Ectodermal cell (in vitro differentiated cells): ENCODE measurements at regions not wholly inside any gene's neighbourhood (a gene's known extent, or its start where the extent isn't known, plus 50 kb on each side); places are given as distances from the start of the nearest gene placed in this dataset.

ENCODE experiments used
- H3K27ac ChIP-seq: 2 replicates; pipeline ENCODE4 v1.7.0; 2013; ENCODE audit warnings: mild to moderate bottlenecking, low read depth, low read length; ENCODE audit not compliant: insufficient read depth, poor library complexity, severe bottlenecking
- H3K27me3 ChIP-seq: 2 replicates; pipeline ENCODE4 v1.7.0; 2013; ENCODE audit warnings: mild to moderate bottlenecking, low read length; ENCODE audit not compliant: insufficient read depth, control insufficient read depth, poor library complexity, severe bottlenecking
- H3K36me3 ChIP-seq: one replicate; pipeline ENCODE4 v1.7.0; 2013; ENCODE audit warnings: low read length; ENCODE audit not compliant: control insufficient read depth, insufficient read depth
- H3K4me1 ChIP-seq: one replicate; pipeline ENCODE4 v1.7.0; 2013; ENCODE audit warnings: low read length; ENCODE audit not compliant: control insufficient read depth, insufficient read depth
- H3K4me3 ChIP-seq: 2 replicates; pipeline ENCODE4 v1.7.0; 2013; ENCODE audit warnings: low read depth, low read length, control low read depth; ENCODE audit not compliant: insufficient read depth
- H3K9me3 ChIP-seq: 2 replicates; pipeline ENCODE4 v1.7.0; 2013; ENCODE audit warnings: mild to moderate bottlenecking, low read length, moderate library complexity; ENCODE audit not compliant: control insufficient read depth
- WGBS, 2 experiments: methylation state at CpG; one replicate each; pipeline ENCODE4 v1.1.7; 2013; ENCODE audit warnings: missing lambda C conversion rate in 2 of 2; 5-methylcytosine and 5-hydroxymethylcytosine counted together

DNA sequence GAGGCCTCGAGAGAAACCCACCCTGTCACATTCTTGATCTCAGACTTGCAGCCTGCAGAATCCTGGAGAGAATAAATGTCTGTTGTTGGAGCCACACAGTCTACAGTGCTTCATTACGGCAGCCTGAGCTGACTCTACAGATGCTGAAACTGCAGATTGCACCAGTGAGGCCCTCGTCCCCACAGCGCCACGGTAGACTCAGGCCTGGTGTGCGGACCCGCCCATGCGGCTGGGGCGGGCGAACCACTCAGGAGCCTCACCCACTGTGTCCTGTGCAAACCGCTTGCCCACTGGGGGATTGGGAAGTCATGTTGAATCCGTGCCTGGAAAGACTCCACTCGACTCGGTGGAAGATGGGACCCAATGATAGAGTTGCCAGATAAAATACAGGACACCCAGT is 125.2 kb upstream of the COPS8 start:
- Histone ChIP-seq H3K36me3 (no peaks in the 10 kb centered on the region), H3K4me1 (no peaks in the 10 kb centered on the region), H3K27me3 (no peaks in the 10 kb centered on the region), H3K9me3 (no peaks in the 10 kb centered on the region), H3K4me3 (no peak overlapping the region), H3K27ac (no peak overlapping the region)
- 95 to 96% methylated on average over 14 of the region's 14 CpGs for WGBS, 2 experiments

DNA sequence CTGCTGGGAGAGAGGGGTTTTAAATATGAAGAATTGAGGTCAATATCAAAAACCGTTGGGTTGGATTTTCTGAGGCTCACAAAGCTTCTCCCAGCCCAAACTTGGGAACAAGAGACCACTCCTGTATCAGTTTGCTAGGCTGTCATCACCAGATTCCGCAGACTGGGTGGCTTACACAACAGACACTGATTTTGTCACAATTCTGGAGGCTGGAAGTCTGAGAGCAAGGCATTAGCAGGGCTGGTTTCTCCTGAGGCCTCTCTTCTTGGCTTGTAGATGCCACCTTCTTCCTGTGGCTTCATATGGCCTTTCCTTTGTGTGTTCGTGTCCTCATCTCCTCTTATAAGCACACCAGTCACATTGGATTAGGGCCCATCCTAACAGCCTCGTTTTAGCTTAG is 122.9 kb upstream of the COPS8 start:
- 95 to 96% methylated on average over 4 of the region's 4 CpGs for WGBS, 2 experiments
- H3K27ac ChIP-seq, result no peak overlapping the region

DNA sequence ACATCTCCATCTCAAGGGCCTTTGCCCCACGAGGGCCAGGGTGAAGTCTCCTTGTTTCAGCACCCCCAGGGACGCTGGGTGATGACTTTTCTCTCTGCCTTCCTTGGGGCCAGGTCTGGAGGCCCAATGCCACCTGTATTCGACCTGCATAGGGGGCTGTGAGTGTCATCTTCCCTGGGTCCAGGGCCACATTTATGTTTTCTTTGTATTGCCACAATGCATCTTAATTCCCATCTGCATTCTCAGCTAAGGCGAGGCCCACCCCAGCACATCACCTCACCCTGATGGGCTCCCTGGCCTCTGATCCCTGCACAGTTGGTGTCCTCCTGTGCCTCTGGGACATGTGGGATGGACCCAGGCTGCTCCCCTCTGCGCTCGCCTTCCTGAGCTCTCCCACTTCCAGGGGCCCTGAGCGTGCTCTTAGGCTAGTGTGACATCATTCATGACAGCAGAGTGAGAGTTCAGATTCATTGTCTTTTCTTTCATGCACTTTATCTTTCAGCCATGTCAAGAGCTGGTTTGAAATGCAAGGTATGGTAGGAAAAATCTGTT is 122.0 kb upstream of the COPS8 start:
- H3K36me3 ChIP-seq, result no peaks in the 10 kb centered on the region
- H3K27ac ChIP-seq, result no peak overlapping the region
- H3K4me1 ChIP-seq, result no peaks in the 10 kb centered on the region
- H3K27me3 ChIP-seq, result no peaks in the 10 kb centered on the region
- H3K9me3 ChIP-seq, result no peaks in the 10 kb centered on the region
- H3K4me3 ChIP-seq, result no peak overlapping the region
- 89 to 94% methylated on average over 7 of the region's 7 CpGs for WGBS, 2 experiments

More for the DNA sequence above, 122.9 kb upstream of the COPS8 start:
- no peaks in the 10 kb centered on the region for H3K4me1 ChIP-seq
- no peak overlapping the region for H3K4me3 ChIP-seq
- no peaks in the 10 kb centered on the region for H3K36me3 ChIP-seq
- no peaks in the 10 kb centered on the region for H3K27me3 ChIP-seq
- H3K9me3 ChIP-seq, result no peaks in the 10 kb centered on the region

DNA sequence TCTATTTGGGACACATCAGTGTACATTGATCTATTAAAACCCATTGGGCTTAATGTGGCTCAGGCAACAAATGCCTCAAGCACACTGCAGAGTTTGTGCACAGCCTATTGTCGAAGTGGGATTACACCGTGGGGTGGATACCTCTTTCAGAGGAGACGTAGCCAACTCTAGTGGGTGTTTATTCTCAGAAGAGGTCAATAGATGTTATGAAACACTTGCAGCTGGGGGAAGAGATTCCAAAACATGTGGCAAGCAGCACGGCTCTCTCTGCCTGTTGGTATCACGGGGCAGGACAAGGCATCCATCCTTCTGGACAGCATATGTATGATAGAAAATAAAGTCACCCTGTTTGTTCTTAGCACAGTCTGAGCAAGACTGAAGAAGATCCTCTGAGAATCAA is 121.4 kb upstream of the COPS8 start:
- no peaks in the 10 kb centered on the region for H3K27me3 ChIP-seq
- no peaks in the 10 kb centered on the region for H3K36me3 ChIP-seq
- WGBS, 2 experiments, result 92 to 95% methylated on average over 5 of the region's 5 CpGs
- H3K4me3 ChIP-seq, result no peak overlapping the region
- no peak overlapping the region for H3K27ac ChIP-seq
- no peaks in the 10 kb centered on the region for H3K4me1 ChIP-seq
- H3K9me3 ChIP-seq, result no peaks in the 10 kb centered on the region

DNA sequence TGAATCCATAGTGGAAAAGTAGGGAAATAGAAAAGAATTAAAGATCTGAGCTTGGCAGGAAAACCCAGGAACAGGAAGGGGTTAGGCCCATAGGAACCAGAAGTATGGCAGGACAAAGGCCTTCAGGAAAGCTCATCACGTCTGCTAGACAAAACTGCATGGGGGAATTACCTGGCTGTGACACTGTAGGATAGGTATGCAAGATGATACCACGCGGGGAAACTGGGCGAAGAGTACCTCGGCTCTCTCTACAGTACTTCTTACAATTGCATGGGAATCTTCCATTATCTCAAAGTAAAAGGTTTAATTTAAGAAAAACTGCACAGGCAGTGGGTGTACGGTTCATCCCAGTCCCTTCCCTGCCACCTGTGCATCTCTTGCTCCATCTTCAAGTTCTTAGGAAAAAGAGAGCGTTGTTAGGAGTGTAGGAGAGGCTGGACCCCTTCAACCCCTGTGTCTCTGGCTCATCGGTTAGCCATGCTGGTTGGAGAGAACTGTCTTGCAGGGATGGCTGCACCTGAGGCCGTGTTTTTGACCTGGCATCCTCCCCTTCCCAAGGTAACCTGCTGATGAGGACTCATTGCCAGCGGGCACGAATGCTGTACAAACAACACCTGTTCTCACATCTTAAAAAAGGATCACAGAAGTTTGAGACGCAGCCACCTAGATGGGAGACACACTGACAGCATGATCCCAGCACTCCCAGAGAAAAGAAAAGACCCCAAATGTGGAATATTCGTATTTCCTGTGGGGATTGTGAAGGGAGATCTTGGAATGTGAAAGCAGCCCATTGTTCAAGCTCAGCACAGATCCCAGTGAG is 120.5 kb upstream of the COPS8 start:
- Histone ChIP-seq H3K36me3 (no peaks in the 10 kb centered on the region), H3K27ac (no peak overlapping the region), H3K27me3 (no peaks in the 10 kb centered on the region), H3K4me3 (no peak overlapping the region), H3K9me3 (no peaks in the 10 kb centered on the region), H3K4me1 (no peaks in the 10 kb centered on the region)
- 70 to 72% methylated on average over 13 of the region's 13 CpGs for WGBS, 2 experiments

DNA sequence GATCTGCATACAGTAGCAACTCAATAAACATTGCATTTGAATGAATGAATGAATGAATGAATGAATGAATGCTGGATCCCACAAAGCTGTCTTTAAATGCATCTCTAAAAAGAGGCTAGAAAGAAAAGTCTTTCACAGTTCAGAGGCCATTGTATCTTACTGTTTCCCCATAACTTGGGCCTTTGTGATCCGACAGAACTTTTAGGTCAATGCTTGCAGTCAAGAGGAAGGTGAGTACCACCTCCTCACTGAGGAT is 119.9 kb upstream of the COPS8 start:
- no peaks in the 10 kb centered on the region for H3K27me3 ChIP-seq
- no peaks in the 10 kb centered on the region for H3K36me3 ChIP-seq
- no peak overlapping the region for H3K4me3 ChIP-seq
- 63 to 86% methylated on average over 1 of the region's 1 CpG for WGBS, 2 experiments
- no peaks in the 10 kb centered on the region for H3K9me3 ChIP-seq
- no peak overlapping the region for H3K27ac ChIP-seq
- no peaks in the 10 kb centered on the region for H3K4me1 ChIP-seq

DNA sequence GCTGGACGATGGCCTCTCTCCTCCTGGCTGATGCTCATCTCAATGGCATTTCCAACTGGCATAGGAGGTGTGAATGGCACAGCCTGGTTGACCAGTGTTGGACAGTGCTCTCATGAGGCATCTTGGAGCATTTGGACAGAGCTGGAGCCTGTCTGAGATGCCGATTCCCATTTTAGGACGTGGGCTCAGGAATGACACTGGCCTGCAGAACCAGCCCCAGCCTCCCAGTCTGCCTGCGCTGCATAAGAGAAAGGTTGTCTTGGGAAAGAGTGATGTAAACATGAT is 118.2 kb upstream of the COPS8 start:
- Histone ChIP-seq H3K27ac (no peak overlapping the region), H3K36me3 (no peaks in the 10 kb centered on the region), H3K27me3 (no peaks in the 10 kb centered on the region), H3K9me3 (no peaks in the 10 kb centered on the region), H3K4me3 (no peak overlapping the region), H3K4me1 (peaks cover 3% of the 10 kb centered on the region)
- WGBS, 2 experiments, result 95% methylated on average over 4 of the region's 4 CpGs

DNA sequence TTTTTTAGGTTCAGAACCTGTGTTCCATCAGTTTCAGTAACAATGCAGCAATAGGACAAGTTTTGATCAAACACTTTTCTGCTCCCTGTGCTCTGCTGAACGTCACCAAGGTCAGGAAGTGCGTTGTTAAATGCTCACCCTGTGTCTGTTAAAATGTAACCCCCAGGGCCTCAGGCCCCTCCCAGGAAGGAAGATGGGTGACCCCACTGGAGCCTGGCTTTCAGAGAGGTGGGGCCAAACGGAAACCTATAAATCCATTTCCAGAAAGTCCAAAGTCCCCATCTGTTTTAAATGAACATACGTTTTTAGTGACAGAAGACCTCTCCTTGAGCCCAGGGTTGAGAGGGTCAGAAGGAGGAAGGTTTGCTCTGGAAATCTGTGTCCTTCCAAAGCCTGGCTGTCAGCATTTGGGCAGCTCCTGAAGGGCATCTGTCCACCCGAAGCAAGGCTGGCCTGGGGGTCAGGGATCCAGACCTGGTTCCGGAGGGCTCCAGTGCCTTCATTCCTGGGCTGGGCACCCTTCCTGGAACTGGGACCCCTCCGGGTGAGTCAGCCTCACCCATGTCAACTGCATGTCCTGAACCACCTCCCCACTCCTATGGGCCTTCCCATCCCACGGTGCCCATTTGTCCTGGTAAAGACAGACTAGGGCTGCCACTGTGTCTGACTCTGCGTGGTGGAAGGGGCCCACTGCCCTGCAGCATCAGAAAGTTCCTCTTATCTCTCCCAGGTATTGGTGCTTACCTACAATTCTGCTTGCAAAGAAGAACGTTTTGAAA is 117.4 kb upstream of the COPS8 start:
- H3K27ac ChIP-seq, result no peak overlapping the region
- 87 to 88% methylated on average over 10 of the region's 10 CpGs for WGBS, 2 experiments
- no peaks in the 10 kb centered on the region for H3K9me3 ChIP-seq
- H3K27me3 ChIP-seq, result no peaks in the 10 kb centered on the region
- H3K4me3 ChIP-seq, result no peak overlapping the region
- peaks cover 8% of the 10 kb centered on the region for H3K4me1 ChIP-seq
- no peaks in the 10 kb centered on the region for H3K36me3 ChIP-seq

DNA sequence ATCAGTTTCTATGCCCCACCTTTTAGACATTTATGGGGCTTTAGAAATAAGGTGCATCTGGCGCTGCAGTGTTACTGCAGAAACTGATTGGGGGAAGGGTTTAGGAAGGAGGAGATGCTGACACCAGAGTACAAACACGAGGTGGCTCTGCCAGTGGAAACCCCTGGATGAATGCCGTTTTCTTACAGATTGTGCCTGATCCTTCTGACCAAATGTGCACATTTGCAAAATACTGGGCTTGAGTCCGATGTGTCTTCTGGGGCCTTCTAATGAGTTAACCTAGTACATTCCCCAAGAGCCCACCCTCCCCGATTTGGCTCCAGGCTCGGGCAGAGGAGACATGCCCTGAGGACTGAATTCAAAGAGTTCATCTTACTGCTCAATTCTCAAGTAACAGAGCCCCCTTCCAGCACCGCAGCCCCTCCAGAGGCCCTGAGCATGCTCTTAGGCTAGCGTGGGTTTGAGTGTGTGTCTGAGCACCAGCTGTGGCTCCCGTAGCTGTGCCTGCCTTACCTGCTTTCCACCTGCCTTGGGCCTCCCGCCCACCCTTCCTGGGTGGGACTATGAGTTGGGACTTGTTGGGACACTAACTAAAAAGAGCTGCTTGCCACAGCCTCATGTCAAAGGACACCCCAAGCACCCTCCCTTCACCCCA is 116.7 kb upstream of the COPS8 start:
- no peaks in the 10 kb centered on the region for H3K36me3 ChIP-seq
- H3K27ac ChIP-seq, result no peak overlapping the region
- 93 to 94% methylated on average over 10 of the region's 10 CpGs for WGBS, 2 experiments
- H3K4me1 ChIP-seq, result peaks cover 8% of the 10 kb centered on the region
- H3K27me3 ChIP-seq, result no peaks in the 10 kb centered on the region
- H3K4me3 ChIP-seq, result no peak overlapping the region
- H3K9me3 ChIP-seq, result no peaks in the 10 kb centered on the region
